ENCODE measurements at regions not wholly inside any gene's neighbourhood (a gene's known extent, or its start where the extent isn't known, plus 50 kb on each side); places are given as distances from the start of the nearest gene placed in this dataset.
A peak's percentile ranks its signal among the peaks of the same experiment; 100 is the strongest.

DNA sequence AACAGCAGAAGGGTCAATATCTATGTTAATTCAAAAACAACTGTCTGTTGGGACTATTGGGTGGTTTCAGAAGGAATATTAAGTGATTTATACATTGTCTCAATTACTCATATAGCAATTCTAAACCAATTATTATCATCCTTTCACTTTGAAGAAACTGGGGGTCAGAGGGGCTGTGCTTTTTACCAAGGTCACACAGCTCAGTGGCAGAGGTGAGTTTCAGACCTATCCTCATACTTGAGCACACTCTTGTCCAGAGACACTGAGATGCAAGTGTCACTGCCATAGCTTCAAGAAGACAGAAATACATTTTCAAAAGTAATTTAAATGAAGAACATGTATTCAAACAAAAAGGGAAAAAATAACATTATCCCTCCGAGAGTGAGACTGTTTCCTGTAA, 195.3 kb downstream of the ARL4A start:
- Histone ChIP-seq H3K27me3 (ENCODE audit: insufficient read depth, low read length) (no peaks in the 10 kb centered on the region), H2AFZ (ENCODE audit: low read depth, low read length) (no peak overlapping the region), H3K9me3 (ENCODE audit: low read length) (no peaks in the 10 kb centered on the region), H3K36me3 (ENCODE audit: insufficient read depth, low read length) (no peaks in the 10 kb centered on the region), H3K4me1 (ENCODE audit: insufficient read depth, low read length) (no peaks in the 10 kb centered on the region), H3K4me3 (ENCODE audit: low read length) (no peak overlapping the region)

DNA sequence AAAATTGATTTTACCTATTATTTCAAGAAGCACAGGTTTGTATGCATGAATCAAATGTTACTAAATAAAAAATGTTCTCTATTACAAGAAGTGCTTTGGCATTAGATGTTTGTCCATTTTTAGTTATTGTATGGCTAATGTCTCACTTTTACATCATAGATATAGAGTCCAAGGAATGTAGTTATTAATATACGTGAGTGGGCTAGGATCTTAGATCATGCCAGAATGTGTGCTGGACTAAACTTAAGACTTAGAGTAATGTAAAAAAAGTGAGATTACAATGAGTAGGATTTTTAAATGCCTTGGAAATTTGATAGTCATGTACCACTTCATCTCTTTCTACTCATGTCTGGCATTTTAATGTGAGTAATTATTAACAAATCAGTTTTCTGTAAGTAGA, 196.6 kb downstream of the ARL4A start:
- Histone ChIP-seq H3K4me3 (ENCODE audit: low read length) (no peak overlapping the region), H3K9me3 (ENCODE audit: low read length) (no peaks in the 10 kb centered on the region), H3K4me1 (ENCODE audit: insufficient read depth, low read length) (no peaks in the 10 kb centered on the region), H2AFZ (ENCODE audit: low read depth, low read length) (no peak overlapping the region), H3K27me3 (ENCODE audit: insufficient read depth, low read length) (no peaks in the 10 kb centered on the region), H3K36me3 (ENCODE audit: insufficient read depth, low read length) (no peaks in the 10 kb centered on the region)

DNA sequence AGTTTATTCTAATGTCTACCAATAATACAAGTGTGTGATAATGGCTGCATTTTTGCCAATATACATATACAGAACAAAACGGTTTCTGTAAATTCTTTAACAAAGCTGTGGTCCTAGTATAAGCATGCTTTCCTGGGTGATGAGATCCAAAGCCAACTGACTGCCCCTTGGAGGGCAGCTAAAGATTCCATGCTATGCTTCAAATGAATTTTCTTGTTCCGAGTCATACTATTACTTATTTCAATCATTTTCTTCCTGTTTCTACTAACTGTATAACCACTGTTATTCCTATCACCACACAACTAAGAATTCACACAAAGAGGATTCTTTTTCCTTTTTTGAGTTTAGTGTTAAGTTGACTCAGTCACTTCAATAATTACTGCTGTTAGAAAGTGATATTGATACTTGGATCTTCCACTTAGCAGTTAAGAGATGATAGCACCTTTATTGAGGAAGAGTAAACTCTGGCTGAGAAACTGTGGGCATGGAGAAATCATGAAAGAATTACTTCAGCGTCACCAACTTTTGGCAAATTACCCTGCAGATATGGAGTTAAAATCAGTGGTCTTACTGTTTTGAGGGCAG, 197.5 kb downstream of the ARL4A start:
- Histone ChIP-seq H3K27me3 (ENCODE audit: insufficient read depth, low read length) (no peaks in the 10 kb centered on the region), H3K9me3 (ENCODE audit: low read length) (no peaks in the 10 kb centered on the region), H3K4me3 (ENCODE audit: low read length) (no peak overlapping the region)

DNA sequence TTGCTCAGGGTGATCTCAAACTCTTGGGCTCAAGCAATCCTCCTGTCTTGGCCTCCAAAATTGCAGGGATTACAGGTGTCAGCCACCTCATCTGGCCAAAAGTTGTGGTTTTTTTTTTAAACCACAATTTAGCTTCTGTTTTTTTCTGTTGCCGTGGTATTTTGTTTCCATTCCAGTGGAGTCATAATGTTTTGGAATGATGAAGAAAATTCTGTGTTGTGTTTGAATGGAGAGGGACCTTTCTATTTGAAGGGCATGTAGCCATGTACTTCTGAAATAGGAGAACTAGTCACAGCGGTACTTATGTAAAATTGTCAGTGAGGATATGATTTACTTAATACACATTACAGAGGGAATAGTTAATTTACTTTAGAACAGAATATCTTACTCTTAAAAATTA, 201.3 kb downstream of the ARL4A start:
- Histone ChIP-seq H3K27me3 (ENCODE audit: insufficient read depth, low read length) (no peaks in the 10 kb centered on the region), H3K36me3 (ENCODE audit: insufficient read depth, low read length) (no peaks in the 10 kb centered on the region), H3K9me3 (ENCODE audit: low read length) (no peaks in the 10 kb centered on the region), H3K4me1 (ENCODE audit: insufficient read depth, low read length) (no peaks in the 10 kb centered on the region), H2AFZ (ENCODE audit: low read depth, low read length) (no peak overlapping the region), H3K4me3 (ENCODE audit: low read length) (no peak overlapping the region)

More for the DNA sequence above, 197.5 kb downstream of the ARL4A start:
- Histone ChIP-seq H2AFZ (ENCODE audit: low read depth, low read length) (no peak overlapping the region), H3K4me1 (ENCODE audit: insufficient read depth, low read length) (no peaks in the 10 kb centered on the region), H3K36me3 (ENCODE audit: insufficient read depth, low read length) (no peaks in the 10 kb centered on the region)

DNA sequence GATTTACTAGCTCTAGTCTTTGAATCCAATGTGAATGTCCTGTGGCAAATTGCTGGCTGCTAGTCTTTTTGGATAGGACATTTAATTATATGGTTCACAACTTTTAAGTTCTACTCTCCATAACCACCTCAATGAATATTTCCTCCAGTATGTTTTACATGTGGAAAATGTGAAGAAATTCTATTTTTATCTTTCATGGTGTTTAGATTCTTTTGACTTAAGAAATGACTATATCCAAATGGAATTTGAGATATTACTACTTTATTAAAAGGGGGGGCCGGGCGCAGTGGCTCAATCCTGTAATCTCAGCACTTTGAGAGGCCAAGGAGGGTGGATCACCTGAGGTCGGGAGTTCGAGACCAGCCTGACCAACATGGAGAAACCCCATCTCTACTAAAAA, 202.0 kb downstream of the ARL4A start:
- Histone ChIP-seq H3K4me1 (ENCODE audit: insufficient read depth, low read length) (no peaks in the 10 kb centered on the region), H3K27me3 (ENCODE audit: insufficient read depth, low read length) (no peaks in the 10 kb centered on the region), H3K9me3 (ENCODE audit: low read length) (no peaks in the 10 kb centered on the region), H3K4me3 (ENCODE audit: low read length) (no peak overlapping the region), H3K36me3 (ENCODE audit: insufficient read depth, low read length) (no peaks in the 10 kb centered on the region), H2AFZ (ENCODE audit: low read depth, low read length) (no peak overlapping the region)

DNA sequence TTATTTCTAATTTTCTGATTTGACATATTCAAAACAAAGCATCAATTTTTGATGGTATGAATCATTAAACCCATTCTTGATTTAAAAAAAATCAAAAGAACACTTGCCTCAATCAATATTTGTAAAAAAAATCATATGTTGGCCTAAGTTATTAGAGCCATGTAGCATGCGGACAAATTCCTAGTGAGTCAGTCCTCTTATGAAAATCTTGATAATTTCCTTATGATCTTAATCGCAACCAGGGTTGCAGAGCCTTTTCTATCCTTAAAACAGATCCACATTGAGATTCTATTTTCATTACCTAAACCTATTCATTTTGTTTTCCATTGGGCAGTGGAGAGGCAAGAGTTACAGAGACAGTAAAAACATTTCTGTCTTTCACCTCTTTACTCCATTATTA, 203.2 kb downstream of the ARL4A start:
- no peak overlapping the region for H2AFZ ChIP-seq (ENCODE audit: low read depth, low read length)
- no peak overlapping the region for H3K4me3 ChIP-seq (ENCODE audit: low read length)
- no peaks in the 10 kb centered on the region for H3K4me1 ChIP-seq (ENCODE audit: insufficient read depth, low read length)
- H3K9me3 ChIP-seq (ENCODE audit: low read length) = no peaks in the 10 kb centered on the region
- H3K36me3 ChIP-seq (ENCODE audit: insufficient read depth, low read length) = no peaks in the 10 kb centered on the region
- H3K27me3 ChIP-seq (ENCODE audit: insufficient read depth, low read length) = no peaks in the 10 kb centered on the region

DNA sequence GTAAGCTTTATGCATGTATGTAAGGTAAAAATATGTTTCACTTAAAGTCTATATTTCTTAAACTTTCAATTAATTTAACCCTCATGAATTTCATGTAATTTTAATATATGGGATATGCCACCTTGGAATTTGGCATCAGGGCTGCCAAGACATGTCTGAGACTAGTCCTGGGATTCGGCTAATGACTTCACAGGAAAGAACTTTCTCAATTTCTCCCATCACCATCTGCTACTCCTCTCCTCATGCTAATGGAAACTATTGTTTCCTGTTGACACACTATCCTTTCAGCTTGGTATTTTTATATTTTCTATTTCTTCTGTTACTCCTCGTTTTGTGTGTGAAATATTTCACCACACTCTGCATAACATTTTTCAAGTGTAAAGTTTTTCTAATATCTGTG, 205.9 kb downstream of the ARL4A start:
- Histone ChIP-seq H2AFZ (ENCODE audit: low read depth, low read length) (no peak overlapping the region), H3K27me3 (ENCODE audit: insufficient read depth, low read length) (no peaks in the 10 kb centered on the region), H3K4me3 (ENCODE audit: low read length) (no peak overlapping the region), H3K9me3 (ENCODE audit: low read length) (no peaks in the 10 kb centered on the region), H3K36me3 (ENCODE audit: insufficient read depth, low read length) (no peaks in the 10 kb centered on the region), H3K4me1 (ENCODE audit: insufficient read depth, low read length) (peaks cover 2% of the 10 kb centered on the region)

DNA sequence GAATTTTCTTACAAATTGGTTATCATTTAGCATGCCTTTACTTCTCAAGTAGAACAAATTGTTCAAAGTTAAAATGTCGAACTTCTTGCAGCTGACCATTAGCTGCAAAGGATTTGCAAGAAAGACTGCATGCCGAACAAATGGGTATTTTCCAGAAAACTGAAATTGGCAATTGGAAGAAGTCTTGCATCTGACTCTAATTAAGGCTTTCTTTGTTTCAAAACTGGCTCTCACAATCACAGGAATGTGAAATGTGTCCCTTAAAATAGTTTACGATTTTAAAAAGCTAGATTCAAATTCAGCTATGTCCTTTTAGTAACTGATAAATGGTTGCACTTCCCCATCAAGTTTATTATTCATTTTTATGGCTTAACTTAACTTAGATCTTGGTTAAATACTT, 207.9 kb downstream of the ARL4A start:
- H3K36me3 ChIP-seq (ENCODE audit: insufficient read depth, low read length) = no peaks in the 10 kb centered on the region
- H3K4me1 ChIP-seq (ENCODE audit: insufficient read depth, low read length) = peaks cover 11% of the 10 kb centered on the region
- no peak overlapping the region for H2AFZ ChIP-seq (ENCODE audit: low read depth, low read length)
- no peaks in the 10 kb centered on the region for H3K9me3 ChIP-seq (ENCODE audit: low read length)
- H3K4me3 ChIP-seq (ENCODE audit: low read length) = no peak overlapping the region
- H3K27me3 ChIP-seq (ENCODE audit: insufficient read depth, low read length) = no peaks in the 10 kb centered on the region

DNA sequence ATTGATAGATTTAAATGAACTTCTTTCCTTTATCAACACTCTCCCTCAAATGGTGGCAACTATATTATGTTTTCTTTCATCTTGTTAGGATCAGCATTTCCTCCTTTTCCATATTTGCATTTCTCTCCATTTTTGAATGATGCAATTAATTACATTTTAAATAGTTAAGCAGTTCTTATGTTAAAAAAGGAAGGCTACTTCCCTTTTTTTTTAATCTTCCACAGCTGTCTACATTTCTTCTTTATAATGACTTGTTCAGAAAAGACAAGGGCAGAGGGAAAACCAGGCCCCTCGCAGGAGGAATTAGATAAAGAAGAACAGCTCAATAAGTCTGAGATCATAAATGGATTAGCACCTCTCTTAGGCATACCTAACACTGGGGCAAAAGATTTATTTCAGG, 208.9 kb downstream of the ARL4A start:
- H3K9me3 ChIP-seq (ENCODE audit: low read length) = no peaks in the 10 kb centered on the region
- peak overlapping the region; percentile 45 for H2AFZ ChIP-seq (ENCODE audit: low read depth, low read length)
- H3K27me3 ChIP-seq (ENCODE audit: insufficient read depth, low read length) = no peaks in the 10 kb centered on the region
- no peaks in the 10 kb centered on the region for H3K36me3 ChIP-seq (ENCODE audit: insufficient read depth, low read length)
- H3K4me3 ChIP-seq (ENCODE audit: low read length) = no peak overlapping the region
- H3K4me1 ChIP-seq (ENCODE audit: insufficient read depth, low read length) = peaks cover 11% of the 10 kb centered on the region

DNA sequence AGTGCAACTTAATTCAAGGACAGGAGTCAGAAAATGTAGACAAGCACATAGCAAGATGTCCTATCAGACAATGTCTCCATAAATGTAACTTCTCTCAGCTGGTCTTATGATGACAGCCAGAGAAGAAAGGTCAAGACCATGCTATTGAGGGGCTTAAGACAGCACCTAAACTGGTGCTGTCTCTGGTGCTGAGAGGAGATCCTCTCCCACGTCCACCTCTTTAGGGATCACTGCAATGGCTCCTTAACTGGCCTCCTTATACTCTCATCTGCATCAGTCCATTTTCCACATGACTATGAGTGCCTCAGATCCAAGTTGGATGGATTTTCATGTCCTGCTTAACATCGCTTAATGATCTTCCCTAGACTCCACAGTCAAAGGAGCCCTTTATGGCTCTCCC, 210.6 kb downstream of the ARL4A start:
- H3K9me3 ChIP-seq (ENCODE audit: low read length) = no peaks in the 10 kb centered on the region
- no peak overlapping the region for H3K4me3 ChIP-seq (ENCODE audit: low read length)
- H3K4me1 ChIP-seq (ENCODE audit: insufficient read depth, low read length) = peaks cover 11% of the 10 kb centered on the region
- H3K27me3 ChIP-seq (ENCODE audit: insufficient read depth, low read length) = no peaks in the 10 kb centered on the region
- no peak overlapping the region for H2AFZ ChIP-seq (ENCODE audit: low read depth, low read length)
- H3K36me3 ChIP-seq (ENCODE audit: insufficient read depth, low read length) = no peaks in the 10 kb centered on the region

DNA sequence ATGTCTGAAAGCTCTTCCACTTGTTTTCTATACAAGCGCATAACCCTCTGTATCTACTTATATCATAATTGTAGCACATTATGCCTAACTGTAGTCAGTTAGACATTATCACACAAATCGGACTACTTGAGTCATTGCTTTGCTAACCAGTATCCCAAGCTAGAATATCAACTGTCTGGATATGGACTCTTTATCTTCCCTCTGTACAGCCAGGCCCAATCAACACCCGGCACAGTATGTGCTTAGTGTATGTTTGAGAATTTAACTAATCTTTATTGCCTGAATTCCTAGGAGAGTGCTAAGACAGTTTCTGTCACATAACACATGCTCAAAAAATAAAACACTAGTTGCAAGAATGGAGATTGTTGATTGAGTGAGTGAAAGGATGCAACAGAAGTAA, 211.2 kb downstream of the ARL4A start:
- Histone ChIP-seq H2AFZ (ENCODE audit: low read depth, low read length) (peak overlapping the region; percentile 22), H3K4me1 (ENCODE audit: insufficient read depth, low read length) (peaks cover 11% of the 10 kb centered on the region), H3K9me3 (ENCODE audit: low read length) (no peaks in the 10 kb centered on the region), H3K4me3 (ENCODE audit: low read length) (no peak overlapping the region), H3K27me3 (ENCODE audit: insufficient read depth, low read length) (no peaks in the 10 kb centered on the region), H3K36me3 (ENCODE audit: insufficient read depth, low read length) (no peaks in the 10 kb centered on the region)

DNA sequence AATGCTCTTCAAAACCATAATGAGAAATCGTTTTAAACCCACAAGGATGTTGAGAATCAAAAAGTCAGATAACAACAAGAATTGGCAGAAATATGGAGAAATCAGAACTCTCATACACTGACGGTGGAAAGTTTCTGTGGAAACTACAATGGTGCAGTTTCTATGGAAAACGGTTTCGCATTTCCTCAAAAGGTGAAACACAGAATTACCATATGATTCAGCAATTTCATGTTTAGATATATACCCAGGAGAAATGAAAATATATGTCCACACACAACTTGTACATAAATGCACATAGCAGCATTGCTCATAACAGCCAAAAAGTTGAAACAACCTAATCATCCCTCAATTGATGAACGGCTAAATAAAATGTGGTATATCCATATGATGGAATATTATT, 218.2 kb downstream of the ARL4A start:
- H2AFZ ChIP-seq (ENCODE audit: low read depth, low read length) = no peak overlapping the region
- no peak overlapping the region for H3K4me3 ChIP-seq (ENCODE audit: low read length)
- H3K27me3 ChIP-seq (ENCODE audit: insufficient read depth, low read length) = no peaks in the 10 kb centered on the region
- no peaks in the 10 kb centered on the region for H3K4me1 ChIP-seq (ENCODE audit: insufficient read depth, low read length)
- no peaks in the 10 kb centered on the region for H3K9me3 ChIP-seq (ENCODE audit: low read length)
- no peaks in the 10 kb centered on the region for H3K36me3 ChIP-seq (ENCODE audit: insufficient read depth, low read length)

DNA sequence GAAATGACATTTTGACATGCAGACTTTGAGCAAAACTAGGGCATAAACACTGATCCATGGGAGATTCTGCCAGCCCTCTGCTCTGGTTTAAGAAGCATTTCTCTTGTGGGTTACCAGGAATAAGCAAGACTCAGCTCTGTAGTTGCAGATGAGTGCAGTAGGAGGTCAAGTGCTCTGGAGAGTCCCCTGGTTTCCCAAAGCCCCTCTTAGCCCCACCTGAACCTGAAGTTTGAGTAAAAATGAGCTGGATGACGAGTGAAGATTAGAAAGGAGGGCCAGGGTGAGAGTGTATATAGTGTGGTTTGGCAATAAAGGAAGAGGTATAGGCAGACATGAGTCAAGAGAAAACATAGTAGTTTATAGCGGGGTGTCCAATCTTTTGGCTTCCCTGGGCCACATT, 220.3 kb downstream of the ARL4A start:
- Histone ChIP-seq H2AFZ (ENCODE audit: low read depth, low read length) (no peak overlapping the region), H3K36me3 (ENCODE audit: insufficient read depth, low read length) (no peaks in the 10 kb centered on the region), H3K4me1 (ENCODE audit: insufficient read depth, low read length) (no peaks in the 10 kb centered on the region), H3K27me3 (ENCODE audit: insufficient read depth, low read length) (no peaks in the 10 kb centered on the region), H3K9me3 (ENCODE audit: low read length) (no peaks in the 10 kb centered on the region), H3K4me3 (ENCODE audit: low read length) (no peak overlapping the region)

DNA sequence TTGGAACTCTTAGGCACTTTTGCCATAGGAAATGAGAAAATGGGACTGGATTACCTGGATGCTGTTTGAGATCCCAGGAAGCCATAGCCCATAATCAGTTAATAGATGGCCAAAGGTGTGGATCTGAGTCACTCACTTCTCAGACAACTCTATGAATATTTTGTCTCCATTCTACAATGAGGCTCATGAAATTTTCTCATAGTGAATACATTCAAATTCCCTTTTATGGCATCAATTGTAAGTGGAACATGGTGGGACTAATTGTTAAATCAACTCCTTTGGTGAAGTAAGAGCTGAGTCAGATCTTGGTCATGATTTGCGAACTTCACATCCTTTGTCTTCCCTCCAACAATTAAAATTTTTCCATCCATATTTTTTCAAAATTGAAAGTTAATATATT, 222.1 kb downstream of the ARL4A start:
- no peaks in the 10 kb centered on the region for H3K9me3 ChIP-seq (ENCODE audit: low read length)
- H3K36me3 ChIP-seq (ENCODE audit: insufficient read depth, low read length) = no peaks in the 10 kb centered on the region
- no peaks in the 10 kb centered on the region for H3K27me3 ChIP-seq (ENCODE audit: insufficient read depth, low read length)
- H3K4me3 ChIP-seq (ENCODE audit: low read length) = no peak overlapping the region
- H3K4me1 ChIP-seq (ENCODE audit: insufficient read depth, low read length) = peaks cover 4% of the 10 kb centered on the region
- H2AFZ ChIP-seq (ENCODE audit: low read depth, low read length) = no peak overlapping the region

Measured in neuron (in vitro differentiated cells).